Muscle layer of duodenum (tissue), 2 donors: ENCODE measurements at regions not wholly inside any gene's neighbourhood (a gene's known extent, or its start where the extent isn't known, plus 50 kb on each side); places are given as distances from the start of the nearest gene placed in this dataset.
A peak's percentile ranks its signal among the peaks of the same experiment; 100 is the strongest.

ENCODE experiments used
- H3K27ac ChIP-seq: one replicate; pipeline ENCODE4 v1.7.0; 2013; ENCODE audit warnings: mild to moderate bottlenecking, low read length
- H3K27me3 ChIP-seq: one replicate; pipeline ENCODE4 v1.7.0; 2013; ENCODE audit warnings: low read depth, mild to moderate bottlenecking, control low read depth, low read length
- H3K36me3 ChIP-seq, 2 donors: one replicate each; pipeline ENCODE4 v1.7.0; 2013; ENCODE audit warnings: low read length in 2 of 2, control low read depth in 1 of 2, mild to moderate bottlenecking in 1 of 2; ENCODE audit not compliant: insufficient read depth in 2 of 2, control insufficient read depth in 1 of 2
- H3K4me1 ChIP-seq, 2 donors: one replicate each; pipeline ENCODE4 v1.7.0; 2013; ENCODE audit warnings: low read length in 2 of 2, mild to moderate bottlenecking in 2 of 2, control low read depth in 1 of 2, moderate library complexity in 1 of 2; ENCODE audit not compliant: insufficient read depth in 2 of 2, control insufficient read depth in 1 of 2
- H3K4me3 ChIP-seq, 2 donors: one replicate each; pipeline ENCODE4 v1.7.0; 2013; ENCODE audit warnings: low read length in 2 of 2, low read depth in 1 of 2, mild to moderate bottlenecking in 1 of 2
- H3K9me3 ChIP-seq, 2 donors: one replicate each; pipeline ENCODE4 v1.7.0; 2013; ENCODE audit warnings: low read length in 2 of 2, control low read depth in 1 of 2, mild to moderate bottlenecking in 1 of 2; ENCODE audit not compliant: control insufficient read depth in 1 of 2
- donor health status: healthy.

- Histone ChIP-seq H3K4me3 (peak overlapping the region; percentile 41 to 47), H3K27me3 (peaks cover 8% of the 10 kb centered on the region), H3K9me3 (no peaks in the 10 kb centered on the region), H3K36me3 (no peaks in the 10 kb centered on the region), H3K27ac (peak overlapping the region; percentile 78), H3K4me1 (peaks cover 0 to 12% of the 10 kb centered on the region in 2 donors)
Observed at GRCh38 chr16:86199182-86199581, 300.2 kb downstream of the IRF8 start.

- Histone ChIP-seq H3K9me3 (no peaks in the 10 kb centered on the region), H3K4me1 (peaks cover 0 to 12% of the 10 kb centered on the region in 2 donors), H3K27me3 (peaks cover 8% of the 10 kb centered on the region), H3K36me3 (no peaks in the 10 kb centered on the region), H3K4me3 (peak overlapping the region; percentile 41 to 47), H3K27ac (peak overlapping the region; percentile 78)
Observed at GRCh38 chr16:86199871-86200695, 301.1 kb downstream of the IRF8 start.

GRCh38 chr16:86200722-86201121 is 301.8 kb downstream of the IRF8 start:
- Histone ChIP-seq H3K27ac (peak overlapping the region; percentile 78), H3K27me3 (peaks cover 8% of the 10 kb centered on the region), H3K36me3 (no peaks in the 10 kb centered on the region)

GRCh38 chr16:86201746-86202145 is 302.8 kb downstream of the IRF8 start:
- Histone ChIP-seq H3K4me1 (peaks cover 0 to 12% of the 10 kb centered on the region in 2 donors), H3K27me3 (peaks cover 5% of the 10 kb centered on the region), H3K4me3 (no peak overlapping the region), H3K27ac (peak overlapping the region; percentile 78), H3K9me3 (no peaks in the 10 kb centered on the region), H3K36me3 (no peaks in the 10 kb centered on the region)

More at GRCh38 chr16:86200722-86201121, 301.8 kb downstream of the IRF8 start:
- Histone ChIP-seq H3K9me3 (no peaks in the 10 kb centered on the region), H3K4me1 (peaks cover 0 to 12% of the 10 kb centered on the region in 2 donors), H3K4me3 (peak overlapping the region in 1 of 2 donors; percentile 47)

- H3K4me3 ChIP-seq, result no peak overlapping the region
- peaks cover 5% of the 10 kb centered on the region for H3K27me3 ChIP-seq
- H3K9me3 ChIP-seq, result no peaks in the 10 kb centered on the region
- peaks cover 0 to 12% of the 10 kb centered on the region in 2 donors for H3K4me1 ChIP-seq
- H3K27ac ChIP-seq, result no peak overlapping the region
- H3K36me3 ChIP-seq, result no peaks in the 10 kb centered on the region
Observed at GRCh38 chr16:86202267-86202666, 303.3 kb downstream of the IRF8 start.

- Histone ChIP-seq H3K4me1 (peaks cover 0 to 12% of the 10 kb centered on the region in 2 donors), H3K27me3 (peaks cover 5% of the 10 kb centered on the region), H3K4me3 (no peak overlapping the region), H3K27ac (no peak overlapping the region), H3K36me3 (no peaks in the 10 kb centered on the region), H3K9me3 (no peaks in the 10 kb centered on the region)
Observed at GRCh38 chr16:86202760-86203426, 303.9 kb downstream of the IRF8 start.

GRCh38 chr16:86203557-86204275 is 304.8 kb downstream of the IRF8 start:
- Histone ChIP-seq H3K4me3 (no peak overlapping the region), H3K36me3 (no peaks in the 10 kb centered on the region), H3K4me1 (peaks cover 0 to 8% of the 10 kb centered on the region in 2 donors), H3K27me3 (peaks cover under 1% of the 10 kb centered on the region), H3K27ac (no peak overlapping the region), H3K9me3 (no peaks in the 10 kb centered on the region)

GRCh38 chr16:86205521-86206245 is 304.6 kb upstream of the FOXF1 start:
- Histone ChIP-seq H3K27ac (no peak overlapping the region), H3K9me3 (no peaks in the 10 kb centered on the region), H3K4me1 (peaks cover 0 to 6% of the 10 kb centered on the region in 2 donors), H3K4me3 (no peak overlapping the region), H3K36me3 (no peaks in the 10 kb centered on the region), H3K27me3 (no peaks in the 10 kb centered on the region)

- Histone ChIP-seq H3K36me3 (no peaks in the 10 kb centered on the region), H3K4me1 (no peaks in the 10 kb centered on the region), H3K4me3 (no peak overlapping the region), H3K27ac (no peak overlapping the region), H3K9me3 (no peaks in the 10 kb centered on the region), H3K27me3 (no peaks in the 10 kb centered on the region)
Observed at GRCh38 chr16:86207350-86207749, 303.0 kb upstream of the FOXF1 start.

GRCh38 chr16:86209202-86209601 is 301.1 kb upstream of the FOXF1 start:
- H3K4me3 ChIP-seq, result no peak overlapping the region
- no peaks in the 10 kb centered on the region for H3K9me3 ChIP-seq

More at GRCh38 chr16:86209202-86209601, 301.1 kb upstream of the FOXF1 start:
- Histone ChIP-seq H3K27me3 (no peaks in the 10 kb centered on the region), H3K4me1 (peaks cover 0 to 8% of the 10 kb centered on the region in 2 donors), H3K27ac (no peak overlapping the region), H3K36me3 (no peaks in the 10 kb centered on the region)
